IPS-NIHi7 (cell line): ENCODE measurements at regions not wholly inside any gene's neighbourhood (a gene's known extent, or its start where the extent isn't known, plus 50 kb on each side); places are given as distances from the start of the nearest gene placed in this dataset.

Source experiments
- DNase-seq: peaks from one replicate; pipeline ENCODE4 v3.0.0; 2012; ENCODE audit warnings: mixed read lengths; ENCODE audit errors: extremely low spot score

- DNase-seq: no peak
Measured at GRCh38 chrX:10078266-10078665, 78.5 kb upstream of the CLCN4 start.

- no peak for DNase-seq
Measured at GRCh38 chrX:10079231-10079630, 77.5 kb upstream of the CLCN4 start.

- no peak for DNase-seq
Measured at GRCh38 chrX:10083809-10084208, 73.0 kb upstream of the CLCN4 start.

GRCh38 chrX:10085223-10085622 lies 71.6 kb upstream of the CLCN4 start:
- DNase-seq: no peak

GRCh38 chrX:10086676-10087075 lies 70.1 kb upstream of the CLCN4 start:
- no peak for DNase-seq

- no peak for DNase-seq
Measured at GRCh38 chrX:10087391-10087790, 69.4 kb upstream of the CLCN4 start.

GRCh38 chrX:10089378-10089795 lies 67.4 kb upstream of the CLCN4 start:
- no peak for DNase-seq

- no peak for DNase-seq
Measured at GRCh38 chrX:10090319-10090718, 66.5 kb upstream of the CLCN4 start.

- no peak for DNase-seq
Measured at GRCh38 chrX:10095246-10095645, 61.5 kb upstream of the CLCN4 start.

GRCh38 chrX:10095698-10096432 lies 60.9 kb upstream of the CLCN4 start:
- DNase-seq: no peak

- no peak for DNase-seq
Measured at GRCh38 chrX:10098270-10098713, 58.5 kb upstream of the CLCN4 start.

- DNase-seq: no peak
Measured at GRCh38 chrX:10099411-10099810, 57.4 kb upstream of the CLCN4 start.

GRCh38 chrX:10101269-10101668 lies 55.5 kb upstream of the CLCN4 start:
- no peak for DNase-seq

GRCh38 chrX:10102046-10102704 lies 54.6 kb upstream of the CLCN4 start:
- no peak for DNase-seq

- no peak for DNase-seq
Measured at GRCh38 chrX:10103023-10103422, 53.8 kb upstream of the CLCN4 start.

GRCh38 chrX:10104958-10105658 lies 51.7 kb upstream of the CLCN4 start:
- DNase-seq: no peak

- DNase-seq: no peak
Measured at GRCh38 chrX:10106806-10107205, 50.0 kb upstream of the CLCN4 start.
